ENCODE measurements at regions not wholly inside any gene's neighbourhood (a gene's known extent, or its start where the extent isn't known, plus 50 kb on each side); places are given as distances from the start of the nearest gene placed in this dataset.

DNA sequence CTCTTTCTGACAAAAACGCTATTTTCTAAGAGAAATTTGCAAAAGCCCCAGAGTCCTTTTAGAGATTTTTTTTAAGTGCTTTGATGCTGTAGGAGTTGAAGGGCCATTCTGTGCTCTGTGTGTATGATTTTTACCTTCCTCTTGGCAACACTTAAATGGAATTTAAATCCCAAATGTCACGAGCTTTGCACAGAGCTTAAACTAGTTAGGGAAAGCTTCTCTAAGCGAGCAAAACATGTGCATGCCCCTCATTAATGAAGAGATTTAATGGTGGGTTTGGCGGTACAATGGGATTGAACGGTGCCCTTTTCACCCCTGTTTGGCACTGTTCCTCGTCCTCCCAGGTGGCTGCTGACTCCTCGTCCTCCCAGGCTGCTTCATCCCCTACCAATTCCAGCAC is 220.7 kb downstream of the DRD1 start:
- Histone ChIP-seq H3K27me3 (ENCODE audit: low read length) (no peaks in the 10 kb centered on the region), H3K9me2 (replicated peaks; ENCODE audit: insufficient read depth, low read length) (no peaks in the 10 kb centered on the region), H3K9ac (ENCODE audit: low read length) (no peak overlapping the region), H3K4me1 (ENCODE audit: low read length) (no peaks in the 10 kb centered on the region), H3K4me2 (ENCODE audit: low read depth, low read length, poor library complexity, severe bottlenecking) (no peak overlapping the region), H3K4me3 (ENCODE audit: low read length) (no peak overlapping the region), H3K79me2 (ENCODE audit: low read length) (no peaks in the 10 kb centered on the region), H4K20me1 (ENCODE audit: insufficient read depth, low read depth, low read length) (no peaks in the 10 kb centered on the region), H3K9me3 (ENCODE audit: low read length) (no peaks in the 10 kb centered on the region), H3K36me3 (ENCODE audit: insufficient read depth, low read length) (no peaks in the 10 kb centered on the region), H3K27ac (ENCODE audit: low read length) (no peak overlapping the region), H2AFZ (ENCODE audit: low read length) (no peak overlapping the region)
- no peak for DNase-seq

DNA sequence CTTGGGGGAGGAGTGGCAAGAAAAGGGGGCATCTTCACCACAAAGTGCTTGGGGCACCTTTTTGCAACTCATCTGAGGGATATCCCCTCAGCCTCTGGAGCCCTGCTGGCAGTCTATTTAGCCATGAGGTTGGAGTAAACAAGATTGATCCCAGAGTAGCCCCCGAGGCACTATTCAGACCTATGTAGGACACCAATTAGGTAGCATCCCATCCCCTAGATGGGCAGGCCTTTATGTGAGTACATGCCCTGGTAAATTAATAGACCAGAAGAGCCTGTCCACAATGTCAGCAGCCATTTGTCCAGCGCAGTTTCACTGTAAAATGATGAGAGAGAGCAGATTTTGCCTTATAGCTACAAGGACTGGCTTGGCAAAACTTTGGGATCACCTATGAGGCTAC is 221.4 kb downstream of the DRD1 start:
- Histone ChIP-seq H3K4me3 (ENCODE audit: low read length) (no peak overlapping the region), H3K79me2 (ENCODE audit: low read length) (no peaks in the 10 kb centered on the region), H3K9me3 (ENCODE audit: low read length) (no peaks in the 10 kb centered on the region), H3K27ac (ENCODE audit: low read length) (no peak overlapping the region), H3K36me3 (ENCODE audit: insufficient read depth, low read length) (no peaks in the 10 kb centered on the region), H3K4me1 (ENCODE audit: low read length) (no peaks in the 10 kb centered on the region), H4K20me1 (ENCODE audit: insufficient read depth, low read depth, low read length) (no peaks in the 10 kb centered on the region), H3K4me2 (ENCODE audit: low read depth, low read length, poor library complexity, severe bottlenecking) (no peak overlapping the region), H3K9ac (ENCODE audit: low read length) (no peak overlapping the region), H3K27me3 (ENCODE audit: low read length) (no peaks in the 10 kb centered on the region), H2AFZ (ENCODE audit: low read length) (no peak overlapping the region), H3K9me2 (replicated peaks; ENCODE audit: insufficient read depth, low read length) (no peaks in the 10 kb centered on the region)
- no peak for DNase-seq

GRCh38 chr5:175220549-175220948 is 223.4 kb downstream of the DRD1 start:
- Histone ChIP-seq H3K27ac (ENCODE audit: low read length) (no peak overlapping the region), H4K20me1 (ENCODE audit: insufficient read depth, low read depth, low read length) (no peaks in the 10 kb centered on the region), H3K4me1 (ENCODE audit: low read length) (no peaks in the 10 kb centered on the region), H3K27me3 (ENCODE audit: low read length) (no peaks in the 10 kb centered on the region), H3K4me3 (ENCODE audit: low read length) (no peak overlapping the region), H3K4me2 (ENCODE audit: low read depth, low read length, poor library complexity, severe bottlenecking) (no peak overlapping the region), H2AFZ (ENCODE audit: low read length) (no peak overlapping the region), H3K36me3 (ENCODE audit: insufficient read depth, low read length) (no peaks in the 10 kb centered on the region), H3K9me2 (replicated peaks; ENCODE audit: insufficient read depth, low read length) (no peaks in the 10 kb centered on the region), H3K9ac (ENCODE audit: low read length) (no peak overlapping the region), H3K9me3 (ENCODE audit: low read length) (no peaks in the 10 kb centered on the region), H3K79me2 (ENCODE audit: low read length) (no peaks in the 10 kb centered on the region)
- DNase-seq, result no peak

GRCh38 chr5:175219366-175219765 is 224.6 kb downstream of the DRD1 start:
- no peak for DNase-seq
- H3K36me3 ChIP-seq (ENCODE audit: insufficient read depth, low read length), result no peaks in the 10 kb centered on the region
- no peak overlapping the region for H3K4me3 ChIP-seq (ENCODE audit: low read length)
- H3K4me1 ChIP-seq (ENCODE audit: low read length), result no peaks in the 10 kb centered on the region
- no peaks in the 10 kb centered on the region for H3K9me3 ChIP-seq (ENCODE audit: low read length)
- no peaks in the 10 kb centered on the region for H3K9me2 ChIP-seq (replicated peaks; ENCODE audit: insufficient read depth, low read length)
- H3K27ac ChIP-seq (ENCODE audit: low read length), result no peak overlapping the region
- no peak overlapping the region for H2AFZ ChIP-seq (ENCODE audit: low read length)
- no peaks in the 10 kb centered on the region for H3K27me3 ChIP-seq (ENCODE audit: low read length)
- H3K4me2 ChIP-seq (ENCODE audit: low read depth, low read length, poor library complexity, severe bottlenecking), result no peak overlapping the region
- no peak overlapping the region for H3K9ac ChIP-seq (ENCODE audit: low read length)
- H3K79me2 ChIP-seq (ENCODE audit: low read length), result no peaks in the 10 kb centered on the region
- no peaks in the 10 kb centered on the region for H4K20me1 ChIP-seq (ENCODE audit: insufficient read depth, low read depth, low read length)

GRCh38 chr5:175216991-175217390 is 227.0 kb downstream of the DRD1 start:
- Histone ChIP-seq H3K9me3 (ENCODE audit: low read length) (no peaks in the 10 kb centered on the region), H2AFZ (ENCODE audit: low read length) (no peak overlapping the region), H3K27me3 (ENCODE audit: low read length) (no peaks in the 10 kb centered on the region)

DNA sequence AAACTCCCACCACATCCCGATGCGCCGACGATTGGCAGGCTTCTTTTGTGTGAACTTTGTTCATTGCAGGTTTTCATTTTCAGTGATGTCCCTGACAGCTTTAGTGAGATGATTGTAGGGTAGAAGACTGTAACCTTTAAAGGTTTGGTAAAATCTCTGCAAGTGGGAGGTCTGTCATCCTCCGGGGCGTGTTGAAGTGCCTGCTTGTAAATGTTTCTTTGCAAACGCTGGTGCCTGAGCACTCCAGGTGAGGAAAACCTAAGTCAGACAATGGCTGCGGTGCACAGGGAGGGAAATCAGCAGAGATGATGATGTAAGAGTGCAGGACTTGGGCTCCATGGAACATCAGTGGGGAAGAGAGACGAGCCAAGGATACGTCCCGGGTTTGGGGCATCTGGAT is 228.1 kb downstream of the DRD1 start:
- H3K27ac ChIP-seq (ENCODE audit: low read length), result no peak overlapping the region
- H2AFZ ChIP-seq (ENCODE audit: low read length), result no peak overlapping the region
- H4K20me1 ChIP-seq (ENCODE audit: insufficient read depth, low read depth, low read length), result no peaks in the 10 kb centered on the region
- no peak overlapping the region for H3K9ac ChIP-seq (ENCODE audit: low read length)
- H3K4me3 ChIP-seq (ENCODE audit: low read length), result no peak overlapping the region
- H3K27me3 ChIP-seq (ENCODE audit: low read length), result no peaks in the 10 kb centered on the region
- H3K4me2 ChIP-seq (ENCODE audit: low read depth, low read length, poor library complexity, severe bottlenecking), result no peak overlapping the region
- no peaks in the 10 kb centered on the region for H3K79me2 ChIP-seq (ENCODE audit: low read length)
- no peaks in the 10 kb centered on the region for H3K4me1 ChIP-seq (ENCODE audit: low read length)
- no peak for DNase-seq
- no peaks in the 10 kb centered on the region for H3K9me2 ChIP-seq (replicated peaks; ENCODE audit: insufficient read depth, low read length)
- H3K9me3 ChIP-seq (ENCODE audit: low read length), result no peaks in the 10 kb centered on the region
- H3K36me3 ChIP-seq (ENCODE audit: insufficient read depth, low read length), result no peaks in the 10 kb centered on the region

More at GRCh38 chr5:175216991-175217390, 227.0 kb downstream of the DRD1 start:
- Histone ChIP-seq H3K4me1 (ENCODE audit: low read length) (no peaks in the 10 kb centered on the region), H4K20me1 (ENCODE audit: insufficient read depth, low read depth, low read length) (no peaks in the 10 kb centered on the region), H3K4me2 (ENCODE audit: low read depth, low read length, poor library complexity, severe bottlenecking) (no peak overlapping the region), H3K9ac (ENCODE audit: low read length) (no peak overlapping the region), H3K4me3 (ENCODE audit: low read length) (no peak overlapping the region), H3K79me2 (ENCODE audit: low read length) (no peaks in the 10 kb centered on the region), H3K36me3 (ENCODE audit: insufficient read depth, low read length) (no peaks in the 10 kb centered on the region), H3K9me2 (replicated peaks; ENCODE audit: insufficient read depth, low read length) (no peaks in the 10 kb centered on the region), H3K27ac (ENCODE audit: low read length) (no peak overlapping the region)
- no peak for DNase-seq

DNA sequence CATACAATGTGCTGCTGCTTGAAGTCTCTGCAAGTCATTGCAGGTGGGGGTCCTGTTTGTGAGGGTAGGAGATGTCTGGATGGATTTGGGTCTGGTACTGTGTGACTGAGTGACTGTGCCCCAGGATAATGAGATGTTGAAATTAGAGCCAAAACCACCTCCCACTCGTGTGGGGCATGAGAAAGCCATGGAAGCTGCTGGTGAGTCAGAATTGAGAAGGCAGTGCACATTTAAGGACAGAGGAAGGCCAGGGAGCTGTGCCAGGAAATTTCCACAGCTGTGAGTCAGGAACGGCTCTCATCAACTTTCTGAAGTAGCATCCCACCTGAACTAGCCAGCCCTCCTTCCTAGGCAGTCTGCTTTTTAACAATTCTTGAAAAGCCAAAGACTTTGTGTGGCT is 229.8 kb downstream of the DRD1 start:
- H3K9me3 ChIP-seq (ENCODE audit: low read length), result no peaks in the 10 kb centered on the region
- no peaks in the 10 kb centered on the region for H3K79me2 ChIP-seq (ENCODE audit: low read length)
- no peak for DNase-seq
- no peaks in the 10 kb centered on the region for H3K9me2 ChIP-seq (replicated peaks; ENCODE audit: insufficient read depth, low read length)
- no peaks in the 10 kb centered on the region for H3K36me3 ChIP-seq (ENCODE audit: insufficient read depth, low read length)
- H3K4me1 ChIP-seq (ENCODE audit: low read length), result no peaks in the 10 kb centered on the region
- H3K9ac ChIP-seq (ENCODE audit: low read length), result no peak overlapping the region
- H4K20me1 ChIP-seq (ENCODE audit: insufficient read depth, low read depth, low read length), result no peaks in the 10 kb centered on the region
- no peak overlapping the region for H3K27ac ChIP-seq (ENCODE audit: low read length)
- no peak overlapping the region for H3K4me2 ChIP-seq (ENCODE audit: low read depth, low read length, poor library complexity, severe bottlenecking)
- no peaks in the 10 kb centered on the region for H3K27me3 ChIP-seq (ENCODE audit: low read length)
- no peak overlapping the region for H2AFZ ChIP-seq (ENCODE audit: low read length)
- H3K4me3 ChIP-seq (ENCODE audit: low read length), result no peak overlapping the region

DNA sequence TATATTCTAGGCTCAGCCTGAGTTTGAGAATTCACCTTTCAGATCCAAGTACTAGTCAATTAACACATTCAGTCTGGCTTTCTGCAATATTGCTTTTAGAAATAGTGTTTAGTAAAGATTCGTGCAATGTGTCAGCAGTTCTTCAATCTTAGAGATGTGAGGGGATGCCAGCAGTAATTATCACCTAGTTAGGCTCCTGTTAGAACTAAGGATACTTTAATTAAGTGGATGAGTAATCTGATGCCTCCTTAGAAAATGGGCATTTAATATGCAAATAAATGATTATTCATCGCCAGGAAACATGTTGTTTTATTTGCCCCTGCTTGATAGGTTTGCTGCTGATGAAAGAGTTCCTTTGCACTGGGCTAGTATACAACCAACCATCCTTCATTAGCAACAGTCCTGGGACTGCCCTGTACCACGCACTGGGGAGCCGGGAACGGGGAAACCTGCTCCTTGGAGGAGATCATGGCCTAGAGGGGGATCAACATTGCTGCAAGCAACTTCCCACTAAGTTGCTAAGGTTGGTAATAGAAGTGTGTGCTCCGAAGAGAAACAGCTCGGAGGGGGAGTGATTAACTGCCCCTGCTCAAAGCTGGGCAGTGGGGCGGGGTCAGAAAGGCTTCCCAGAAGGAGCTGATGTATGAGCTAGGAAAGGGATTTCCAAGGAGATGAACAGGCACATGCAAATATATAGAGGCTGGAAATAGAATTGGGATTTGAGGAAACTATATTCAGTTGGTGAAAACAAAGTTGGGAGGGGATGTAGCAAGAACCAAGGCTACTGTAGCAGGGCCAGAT is 231.8 kb downstream of the DRD1 start:
- Histone ChIP-seq H3K79me2 (ENCODE audit: low read length) (no peaks in the 10 kb centered on the region), H3K27me3 (ENCODE audit: low read length) (no peaks in the 10 kb centered on the region), H3K4me2 (ENCODE audit: low read depth, low read length, poor library complexity, severe bottlenecking) (no peak overlapping the region), H4K20me1 (ENCODE audit: insufficient read depth, low read depth, low read length) (no peaks in the 10 kb centered on the region), H3K36me3 (ENCODE audit: insufficient read depth, low read length) (no peaks in the 10 kb centered on the region), H3K4me3 (ENCODE audit: low read length) (no peak overlapping the region), H3K9me2 (replicated peaks; ENCODE audit: insufficient read depth, low read length) (no peaks in the 10 kb centered on the region), H3K4me1 (ENCODE audit: low read length) (no peaks in the 10 kb centered on the region), H2AFZ (ENCODE audit: low read length) (no peak overlapping the region), H3K9ac (ENCODE audit: low read length) (no peak overlapping the region), H3K9me3 (ENCODE audit: low read length) (no peaks in the 10 kb centered on the region), H3K27ac (ENCODE audit: low read length) (no peak overlapping the region)
- DNase-seq, result no peak
